ENCODE measurements at regions not wholly inside any gene's neighbourhood (a gene's known extent, or its start where the extent isn't known, plus 50 kb on each side); places are given as distances from the start of the nearest gene placed in this dataset.
A peak's percentile ranks its signal among the peaks of the same experiment; 100 is the strongest.

- Histone ChIP-seq H3K9me3 (ENCODE audit: control extremely low read depth in 1 of 3, control insufficient read depth in 2 of 3, insufficient read depth in 1 of 3, low read length in 2 of 3) (no peaks in the 10 kb centered on the region), H3K36me3 (replicated peaks in 1 of 2; ENCODE audit: control extremely low read depth in 1 of 2, control insufficient read depth in 1 of 2, extremely low read depth in 1 of 2, insufficient read depth in 2 of 2, low read length in 1 of 2) (no peaks in the 10 kb centered on the region), H3K4me2 (replicated peaks; ENCODE audit: low read depth, low read length, poor library complexity, severe bottlenecking) (peak overlapping the region; percentile 78), H3K27me3 (replicated peaks in 1 of 4; ENCODE audit: control extremely low read depth in 1 of 4, control insufficient read depth in 3 of 4, insufficient read depth in 4 of 4, low read length in 3 of 4) (peaks cover 0 to 15% (median 7%) of the 10 kb centered on the region in 4 experiments), H3K27ac (ENCODE audit: low read length in 2 of 2) (no peak overlapping the region), H3K4me1 (ENCODE audit: control insufficient read depth in 2 of 2, insufficient read depth in 2 of 2, low read length in 2 of 2) (peaks cover 27 to 32% of the 10 kb centered on the region in 2 donors), H2AFZ (ENCODE audit: insufficient read depth, low read depth, low read length, poor library complexity, severe bottlenecking) (peak overlapping the region; percentile 72), H3K4me3 (ENCODE audit: control extremely low read depth in 1 of 5, extremely low read depth in 1 of 5, insufficient read depth in 1 of 5, low read depth in 2 of 5, low read length in 4 of 5) (peak overlapping the region in 4 of 5 experiments; percentile 31 to 69 (median 54)), H3K9ac (ENCODE audit: low read length) (peak overlapping the region; percentile 62), H3K79me2 (ENCODE audit: control insufficient read depth, insufficient read depth, low read length) (no peaks in the 10 kb centered on the region), H4K20me1 (ENCODE audit: control insufficient read depth, insufficient read depth, low read length, poor library complexity, severe bottlenecking) (no peaks in the 10 kb centered on the region)
- DNase-seq (no peak), ATAC-seq (ENCODE audit: low read depth) (no peak)
- Mint-ChIP-seq H3K4me1 (peaks cover 38% of the 10 kb centered on the region), H3K4me3 (peak overlapping the region; percentile 91), H3K27ac (peak overlapping the region; percentile 82), H3K27me3 (peaks cover 24% of the 10 kb centered on the region), H3K9me3 (ENCODE audit: insufficient read depth) (no peaks in the 10 kb centered on the region)
- ChIA-PET POLR2A (no interaction called here), CTCF (interaction anchor here (1.0 kb wide), 1 partner anchor 14 kb away, joined by 5 read pairs; no protein-coding TSS in a partner anchor)
- 27% methylated on average over 13 of the region's 14 CpGs for WGBS (ENCODE audit: insufficient coverage)
- no peak for TF ChIP-seq EZH2 (IDR thresholded peaks at IDR 0.05; ENCODE audit: borderline replicate concordance, insufficient read depth, low read depth, low read length, poor library complexity, severe bottlenecking)
- TF ChIP-seq CTCF (IDR thresholded peaks at IDR 0.05) = no peak
- intact Hi-C loops (cut with micrococcal nuclease) = loop anchor here (2.0 to 5.0 kb wide), 4 partner anchors 107 to 271 kb away; partner anchors contain the start of genes ABHD5 and ANO10
These were observed 203.0 kb downstream of the ABHD5 start for GRCh38 chr3:43893727-43894126.

- DNase-seq (peak; percentile 74), ATAC-seq (ENCODE audit: low read depth) (peak; percentile 64)
- peak overlapping the region; percentile 72 for H2AFZ ChIP-seq (ENCODE audit: insufficient read depth, low read depth, low read length, poor library complexity, severe bottlenecking)
- peaks cover 0 to 15% (median 7%) of the 10 kb centered on the region in 4 experiments for H3K27me3 ChIP-seq (replicated peaks in 1 of 4; ENCODE audit: control extremely low read depth in 1 of 4, control insufficient read depth in 3 of 4, insufficient read depth in 4 of 4, low read length in 3 of 4)
- peaks cover 27 to 32% of the 10 kb centered on the region in 2 donors for H3K4me1 ChIP-seq (ENCODE audit: control insufficient read depth in 2 of 2, insufficient read depth in 2 of 2, low read length in 2 of 2)
- POLR2A ChIA-PET = no interaction called here
- H3K4me3 Mint-ChIP-seq = peak overlapping the region; percentile 91
- peaks cover 26% of the 10 kb centered on the region for H3K27me3 Mint-ChIP-seq
- H3K9ac ChIP-seq (ENCODE audit: low read length) = peak overlapping the region; percentile 62
- CTCF ChIA-PET = interaction anchor here (1.0 kb wide), 1 partner anchor 13 kb away, joined by 5 read pairs; no protein-coding TSS in a partner anchor
- H3K27ac ChIP-seq (ENCODE audit: low read length in 2 of 2) = no peak overlapping the region
- peak overlapping the region; percentile 78 for H3K4me2 ChIP-seq (replicated peaks; ENCODE audit: low read depth, low read length, poor library complexity, severe bottlenecking)
- H3K4me1 Mint-ChIP-seq = peaks cover 38% of the 10 kb centered on the region
- H4K20me1 ChIP-seq (ENCODE audit: control insufficient read depth, insufficient read depth, low read length, poor library complexity, severe bottlenecking) = no peaks in the 10 kb centered on the region
- no peaks in the 10 kb centered on the region for H3K36me3 ChIP-seq (replicated peaks in 1 of 2; ENCODE audit: control extremely low read depth in 1 of 2, control insufficient read depth in 1 of 2, extremely low read depth in 1 of 2, insufficient read depth in 2 of 2, low read length in 1 of 2)
- 7% methylated on average over 58 of the region's 63 CpGs for WGBS (ENCODE audit: insufficient coverage)
- no peaks in the 10 kb centered on the region for H3K79me2 ChIP-seq (ENCODE audit: control insufficient read depth, insufficient read depth, low read length)
- intact Hi-C loops (cut with micrococcal nuclease) = loop anchor here (2.0 to 5.0 kb wide), 3 partner anchors 153 to 272 kb away; partner anchors contain the start of genes ABHD5 and ANO10
- TF ChIP-seq CTCF (IDR thresholded peaks at IDR 0.05) (no peak), EZH2 (IDR thresholded peaks at IDR 0.05; ENCODE audit: borderline replicate concordance, insufficient read depth, low read depth, low read length, poor library complexity, severe bottlenecking) (no peak)
- H3K27ac Mint-ChIP-seq = peak overlapping the region; percentile 84
- peak overlapping the region; percentile 1 to 69 (median 50) for H3K4me3 ChIP-seq (ENCODE audit: control extremely low read depth in 1 of 5, extremely low read depth in 1 of 5, insufficient read depth in 1 of 5, low read depth in 2 of 5, low read length in 4 of 5)
- H3K9me3 ChIP-seq (ENCODE audit: control extremely low read depth in 1 of 3, control insufficient read depth in 2 of 3, insufficient read depth in 1 of 3, low read length in 2 of 3) = no peaks in the 10 kb centered on the region
- no peaks in the 10 kb centered on the region for H3K9me3 Mint-ChIP-seq (ENCODE audit: insufficient read depth)
These were observed 203.7 kb downstream of the ABHD5 start for GRCh38 chr3:43894176-43895049.
